ENCODE measurements at regions not wholly inside any gene's neighbourhood (a gene's known extent, or its start where the extent isn't known, plus 50 kb on each side); places are given as distances from the start of the nearest gene placed in this dataset.

GRCh38 chr5:2562036-2562435 lies 189.4 kb downstream of the IRX2 start:
- TF ChIP-seq CTCF (IDR thresholded peaks at IDR 0.05) (no peak), POLR2A (IDR thresholded peaks at IDR 0.05) (no peak)

Data from body of pancreas (tissue), 4 donors.